K562 (cell line): ENCODE measurements at regions not wholly inside any gene's neighbourhood (a gene's known extent, or its start where the extent isn't known, plus 50 kb on each side); places are given as distances from the start of the nearest gene placed in this dataset.

Source experiments
- ATAC-seq: fragments of 200-7000 bp; cut with Tn5 transposase; 3 replicates; pipeline ENCODE4 v1.9.1; 2020; ENCODE audit warnings: moderate library complexity
- BruUV-seq: library from RNA; stranded (reverse); fragments of 400-500 nt; replicated peaks from 2 replicates; lab custom pipeline; 2021; lab: Mats Ljungman, UMichigan
- CTCF ChIA-PET: fragments of 300-600 bp; formaldehyde crosslinking; extraction: SDS; loops from one replicate; lab custom pipeline; 2021; ENCODE audit warnings: low intra/inter-chr PET ratio; lab: Yijun Ruan, JAX
- POLR2A ChIA-PET: fragments of 300-600, 350-650 bp; sonication (Branson Sonifier 250); formaldehyde crosslinking; extraction: SDS; loops from one replicate; lab custom pipeline; 2021; ENCODE audit warnings: antibody characterized with exemption, inconsistent platforms; lab: Yijun Ruan, JAX
- DNase-seq, 4 experiments: peaks; one replicate each; pipeline versions ENCODE4 v3.0.0 to v3.0.0-alpha.2; 2011 to 2018; ENCODE audit warnings: low spot score in 3 of 4, mixed read lengths in 3 of 4; ENCODE audit errors: extremely low read depth in 1 of 4
- FAIRE-seq: peaks from 2 replicates; lab custom pipeline; 2011; peaks lifted over from hg19 to GRCh38; lab: Jason Lieb, UNC
- H2AFZ ChIP-seq: 2 replicates; pipeline ENCODE4 v1.6.0; 2011; ENCODE audit warnings: low read depth, low read length, control low read depth, inconsistent platforms
- H3K27ac ChIP-seq: fragments of 200-600 bp; 3 replicates; pipeline ENCODE4 v1.8.0; 2011; ENCODE audit warnings: low read depth, mild to moderate bottlenecking, control low read depth, inconsistent platforms, low read length, moderate library complexity, mixed read lengths; ENCODE audit errors: extremely low read depth
- H3K27me3 ChIP-seq, 2 experiments: fragments of 300-600 bp in 1 of 2; 2 replicates in 1 of 2; 3 replicates in 1 of 2; pipeline versions ENCODE4 v1.6.0 to v1.8.0; 2011; ENCODE audit warnings: inconsistent platforms in 2 of 2, low read length in 2 of 2, mild to moderate bottlenecking in 1 of 2, mixed read lengths in 1 of 2, moderate library complexity in 1 of 2; ENCODE audit not compliant: control insufficient read depth in 2 of 2, insufficient read depth in 2 of 2
- H3K36me3 ChIP-seq: fragments of 300-600 bp; 3 replicates; pipeline ENCODE4 v1.8.0; 2011; ENCODE audit warnings: mild to moderate bottlenecking, low read length, inconsistent platforms; ENCODE audit not compliant: control insufficient read depth, insufficient read depth
- H3K4me1 ChIP-seq, 2 experiments: fragments of 200-600 bp in 1 of 2; replicated peaks in 1 of 2; 2 replicates in 1 of 2; 3 replicates in 1 of 2; pipeline versions ENCODE4 v1.5.1 to v1.8.0; 2011; ENCODE audit warnings: inconsistent platforms in 2 of 2, low read length in 2 of 2, mild to moderate bottlenecking in 1 of 2, mixed read lengths in 1 of 2, moderate library complexity in 1 of 2; ENCODE audit not compliant: control insufficient read depth in 2 of 2, insufficient read depth in 2 of 2
- H3K4me2 ChIP-seq: 2 replicates; pipeline ENCODE4 v1.6.1; 2011; ENCODE audit warnings: low read length, control low read depth, inconsistent platforms, mixed read lengths; ENCODE audit not compliant: insufficient read depth
- H3K4me3 ChIP-seq: fragments of 200-600 bp; sonication (generic), shearing (Covaris generic); 2 replicates; pipeline ENCODE4 v1.5.1; 2016; ENCODE audit warnings: control low read depth, inconsistent platforms
- H3K79me2 ChIP-seq: fragments of 200-600 bp; 3 replicates; pipeline ENCODE4 v1.8.0; 2011; ENCODE audit warnings: low read length, inconsistent platforms; ENCODE audit not compliant: control insufficient read depth, insufficient read depth
- H3K9ac ChIP-seq, 2 experiments: 2 replicates each; pipeline versions ENCODE4 v1.6.0 to v1.6.1; 2011; ENCODE audit warnings: low read depth in 2 of 2, low read length in 2 of 2, control low read depth in 1 of 2, inconsistent platforms in 1 of 2, mild to moderate bottlenecking in 1 of 2, mixed read lengths in 1 of 2; ENCODE audit not compliant: insufficient read depth in 1 of 2
- H3K9me1 ChIP-seq: one replicate; pipeline ENCODE4 v1.6.0; 2011; ENCODE audit warnings: inconsistent platforms, mild to moderate bottlenecking, low read length, moderate library complexity; ENCODE audit not compliant: control insufficient read depth, insufficient read depth
- H3K9me3 ChIP-seq: replicated peaks from 2 replicates; pipeline ENCODE4 v1.5.1; 2011; ENCODE audit warnings: low read depth, low read length, inconsistent platforms; ENCODE audit not compliant: control insufficient read depth, insufficient read depth
- H4K20me1 ChIP-seq: replicated peaks from 2 replicates; pipeline ENCODE4 v1.6.1; 2011; ENCODE audit warnings: low read length, inconsistent platforms, mixed read lengths; ENCODE audit not compliant: control insufficient read depth, insufficient read depth
- ARNT ChIP-seq, 2 experiments: fragments of 450-650 bp; IDR thresholded peaks; 2 replicates each; pipeline ENCODE4 v1.6.1; 2016; ENCODE audit warnings: mild to moderate bottlenecking in 1 of 2
- CHD4 ChIP-seq: fragments of 200-600 bp; sonication (generic); IDR thresholded peaks from 3 replicates; pipeline ENCODE4 v1.6.1; 2012; ENCODE audit warnings: low read depth, mild to moderate bottlenecking, mixed read lengths, low read length, inconsistent platforms; ENCODE audit not compliant: insufficient read depth, insufficient replicate concordance, poor library complexity, severe bottlenecking
- HEY1 ChIP-seq: fragments of 250-450 bp; sonication (Bioruptor Pico); IDR thresholded peaks from 2 replicates; pipeline ENCODE4 v1.5.0; 2020; ENCODE audit warnings: mild to moderate bottlenecking, moderate library complexity, borderline replicate concordance
- NR2C2 ChIP-seq, 2 experiments: fragments of 200-800 bp in 1 of 2; sonication (Bioruptor generic) in 1 of 2; sonication (generic) in 1 of 2; formaldehyde crosslinking in 1 of 2; IDR thresholded peaks; 2 replicates each; pipeline versions ENCODE4 v1.6.1 to v1.8.0; 2016 to 2022; ENCODE audit warnings: mild to moderate bottlenecking in 1 of 2, missing compliant biosample characterization in 1 of 2, missing genetic modification characterization in 1 of 2, missing genetic modification reagents in 1 of 2
- NR3C1 ChIP-seq: sonication (generic); formaldehyde crosslinking; IDR thresholded peaks from 2 replicates; pipeline ENCODE4 v1.8.1; 2022; ENCODE audit warnings: missing genetic modification reagents
- PCBP1 ChIP-seq: fragments of 200-400 bp; formaldehyde crosslinking; IDR thresholded peaks from 2 replicates; pipeline ENCODE4 v1.6.1; 2018; ENCODE audit warnings: mild to moderate bottlenecking, low read depth, low read length; ENCODE audit not compliant: poor library complexity, severe bottlenecking
- PHB2 ChIP-seq: fragments of 450-650 bp; IDR thresholded peaks from 2 replicates; pipeline ENCODE4 v1.6.1; 2017; ENCODE audit warnings: low read depth
- PTTG1 ChIP-seq: fragments of 450-650 bp; IDR thresholded peaks from 2 replicates; pipeline ENCODE4 v1.6.1; 2016; ENCODE audit warnings: low read depth, mild to moderate bottlenecking, missing genetic modification characterization, missing compliant biosample characterization
- TCF3 ChIP-seq: sonication (generic); formaldehyde crosslinking; IDR thresholded peaks from 2 replicates; pipeline ENCODE4 v1.4.0; 2020; ENCODE audit warnings: mild to moderate bottlenecking, missing genetic modification reagents
- THRA ChIP-seq: fragments of 450-650 bp; IDR thresholded peaks from 2 replicates; pipeline ENCODE4 v1.6.1; 2017; ENCODE audit warnings: mild to moderate bottlenecking, moderate library complexity
- ZNF133 ChIP-seq: fragments of 250-450 bp; sonication (Bioruptor Pico); IDR thresholded peaks from 2 replicates; pipeline ENCODE4 v1.4.0; 2020; ENCODE audit warnings: mild to moderate bottlenecking
- ZNF175 ChIP-seq: fragments of 200-800 bp; sonication (Bioruptor generic); IDR thresholded peaks from 2 replicates; pipeline ENCODE4 v1.6.1; 2016; ENCODE audit warnings: low read depth, mild to moderate bottlenecking, missing genetic modification characterization, missing compliant biosample characterization
- WGBS: fragments of 100-300 bp; shearing (Covaris generic); methylation state at CpG from one replicate; pipeline ENCODE4 v1.1.6; 2016; ENCODE audit warnings: low coverage, mixed read lengths; ENCODE audit not compliant: insufficient coverage; ENCODE audit errors: missing lambda C conversion rate; 5-methylcytosine and 5-hydroxymethylcytosine counted together
- in situ Hi-C: fragments of 300-500 bp; cut with MboI; formaldehyde crosslinking; loops from 4 replicates; pipeline ENCODE4 v1.15.0; 2018; ENCODE audit warnings: inconsistent platforms, mixed read lengths
- intact Hi-C: fragments of 100-400 bp; cut with micrococcal nuclease; formaldehyde crosslinking; loops from 2 replicates; pipeline ENCODE4 v1.14.2; 2022
- TF ChIP-seq, protein P1 (sequence below): sonication (generic); formaldehyde crosslinking; IDR thresholded peaks from 2 replicates; pipeline ENCODE4 v1.5.0; 2020; ENCODE audit warnings: missing genetic modification reagents

GRCh38 chr1:213604477-213604876 is 383.3 kb upstream of the PROX1 start:
- Histone ChIP-seq H3K27me3 (peaks cover 0 to 8% of the 10 kb centered on the region in 2 experiments; a peak in 1 of 5 replicates), H3K4me3 (no peak overlapping the region), H3K9ac (peak overlapping the region in 1 of 2 experiments; percentile 49; a peak in 1 of 4 replicates), H3K36me3 (no peaks in the 10 kb centered on the region), H3K4me2 (no peak overlapping the region), H3K79me2 (no peaks in the 10 kb centered on the region), H3K9me1 (no peaks in the 10 kb centered on the region), H2AFZ (no peak overlapping the region), H3K4me1 (peaks cover 5 to 12% of the 10 kb centered on the region in 2 experiments; a peak in 3 of 5 replicates), H3K27ac (no peak overlapping the region), H4K20me1 (no peaks in the 10 kb centered on the region), H3K9me3 (no peaks in the 10 kb centered on the region)
- ChIA-PET POLR2A (no interaction called here), CTCF (no interaction called here)
- in situ Hi-C loops, result no loop called here
- no peak for FAIRE-seq
- no peak for TF ChIP-seq HEY1 (CRISPR knock-in tag)
- TF ChIP-seq, protein P1, sequence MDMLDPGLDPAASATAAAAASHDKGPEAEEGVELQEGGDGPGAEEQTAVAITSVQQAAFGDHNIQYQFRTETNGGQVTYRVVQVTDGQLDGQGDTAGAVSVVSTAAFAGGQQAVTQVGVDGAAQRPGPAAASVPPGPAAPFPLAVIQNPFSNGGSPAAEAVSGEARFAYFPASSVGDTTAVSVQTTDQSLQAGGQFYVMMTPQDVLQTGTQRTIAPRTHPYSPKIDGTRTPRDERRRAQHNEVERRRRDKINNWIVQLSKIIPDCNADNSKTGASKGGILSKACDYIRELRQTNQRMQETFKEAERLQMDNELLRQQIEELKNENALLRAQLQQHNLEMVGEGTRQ (CRISPR knock-in tag), result 0 out of 2 replicates have a peak, but pooled peaks have one; percentile 8
- peak; percentile 18; the same call in 1 of the 2 replicates for TF ChIP-seq TCF3
- intact Hi-C loops, result loop anchor here (10.0 kb wide), 1 partner anchor 230 kb away; no protein-coding TSS in a partner anchor
- no peak for ATAC-seq
- BruUV-seq, result no TSS peak
- DNase-seq, result no peak
- 2% methylated on average over 4 of the region's 4 CpGs for WGBS

- Histone ChIP-seq H3K27me3 (peaks cover 2 to 9% of the 10 kb centered on the region in 2 experiments; a peak in 1 of 5 replicates), H3K9me1 (no peaks in the 10 kb centered on the region), H3K4me3 (no peak overlapping the region), H2AFZ (no peak overlapping the region), H3K27ac (no peak overlapping the region), H3K9me3 (no peaks in the 10 kb centered on the region), H3K4me2 (peak overlapping the region; percentile 3; the same call in 1 of the 2 replicates), H3K79me2 (no peaks in the 10 kb centered on the region), H3K9ac (no peak overlapping the region), H3K4me1 (peaks cover 5 to 12% of the 10 kb centered on the region in 2 experiments; a peak in 3 of 5 replicates), H3K36me3 (no peaks in the 10 kb centered on the region), H4K20me1 (no peaks in the 10 kb centered on the region)
- peak in 2 of 4 experiments; percentile 52 to 66 for DNase-seq
- peak; percentile 70 for FAIRE-seq
- intact Hi-C loops, result loop anchor here (10.0 kb wide), 1 partner anchor 231 kb away; no protein-coding TSS in a partner anchor
- in situ Hi-C loops, result no loop called here
- BruUV-seq, result no TSS peak
- ChIA-PET POLR2A (no interaction called here), CTCF (no interaction called here)
- 0% methylated on average over 9 of the region's 9 CpGs for WGBS
- peak; percentile 80 for ATAC-seq
- no peak for TF ChIP-seq ZNF133 (CRISPR knock-in tag)
- TF ChIP-seq NR3C1 (CRISPR knock-in tag), result no peak
- TF ChIP-seq THRA, result no peak
- TF ChIP-seq PCBP1, result no peak
- TF ChIP-seq ZNF175 (CRISPR knock-in tag), result peak; percentile 73; the same call in 1 of the 2 replicates
- peak; percentile 30 to 85; a peak in 2 of 4 replicates for TF ChIP-seq ARNT (IDR thresholded peaks at IDR 0.05)
- TF ChIP-seq CHD4, result no peak
- no peak for TF ChIP-seq PTTG1 (tag)
- peak; percentile 81 for TF ChIP-seq PHB2
- no peak for TF ChIP-seq NR2C2 (CRISPR knock-in tag; IDR thresholded peaks at IDR 0.05)
- TF ChIP-seq NR2C2 (tag; IDR thresholded peaks at IDR 0.05), result peak; percentile 84
Observed at GRCh38 chr1:213605732-213606131, 382.0 kb upstream of the PROX1 start.
